ENCODE measurements at regions not wholly inside any gene's neighbourhood (a gene's known extent, or its start where the extent isn't known, plus 50 kb on each side); places are given as distances from the start of the nearest gene placed in this dataset.

DNA sequence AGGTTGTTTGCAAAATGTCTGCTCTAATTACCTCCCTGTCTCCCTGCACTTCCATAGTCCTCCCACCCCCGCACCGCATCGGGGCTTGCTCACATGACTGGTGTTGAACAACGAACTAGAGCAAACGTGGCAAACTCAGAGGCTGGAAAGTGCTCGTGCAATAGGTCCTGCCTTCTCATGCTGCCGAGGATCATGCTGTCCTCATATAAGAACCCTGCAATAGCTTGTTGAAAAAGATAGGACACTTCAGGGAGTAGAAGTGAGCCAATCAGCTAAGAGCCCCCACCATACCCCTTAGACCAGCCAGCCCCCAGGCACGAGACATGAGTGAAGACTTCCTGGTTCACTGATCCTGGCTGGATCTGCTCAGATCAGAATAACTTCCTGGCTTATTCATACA lies 219.2 kb downstream of the C6orf118 start:
- DNase-seq (ENCODE audit: low read depth): no peak

GRCh38 chr6:165086814-165087213 lies 222.6 kb downstream of the C6orf118 start:
- DNase-seq (ENCODE audit: low read depth): no peak

DNA sequence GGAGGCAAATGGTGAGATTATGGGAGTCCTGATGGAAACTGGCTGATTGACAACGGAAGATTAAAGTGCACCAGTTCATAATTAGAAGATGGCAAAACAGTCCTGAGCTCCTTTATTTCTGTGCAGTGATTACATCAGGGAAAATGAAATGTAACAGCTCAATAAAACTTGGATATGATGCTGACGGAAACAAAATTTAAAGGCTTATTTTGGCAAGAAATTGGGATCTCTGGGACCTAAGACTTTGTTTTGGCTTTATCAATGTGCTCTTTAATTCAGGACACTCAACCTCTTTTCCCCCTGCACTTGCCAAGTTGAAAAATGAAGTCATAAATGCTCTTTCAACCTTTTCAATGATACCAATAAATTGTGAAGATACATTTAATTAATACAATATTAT lies 226.8 kb downstream of the C6orf118 start:
- no peak for DNase-seq (ENCODE audit: low read depth)

DNA sequence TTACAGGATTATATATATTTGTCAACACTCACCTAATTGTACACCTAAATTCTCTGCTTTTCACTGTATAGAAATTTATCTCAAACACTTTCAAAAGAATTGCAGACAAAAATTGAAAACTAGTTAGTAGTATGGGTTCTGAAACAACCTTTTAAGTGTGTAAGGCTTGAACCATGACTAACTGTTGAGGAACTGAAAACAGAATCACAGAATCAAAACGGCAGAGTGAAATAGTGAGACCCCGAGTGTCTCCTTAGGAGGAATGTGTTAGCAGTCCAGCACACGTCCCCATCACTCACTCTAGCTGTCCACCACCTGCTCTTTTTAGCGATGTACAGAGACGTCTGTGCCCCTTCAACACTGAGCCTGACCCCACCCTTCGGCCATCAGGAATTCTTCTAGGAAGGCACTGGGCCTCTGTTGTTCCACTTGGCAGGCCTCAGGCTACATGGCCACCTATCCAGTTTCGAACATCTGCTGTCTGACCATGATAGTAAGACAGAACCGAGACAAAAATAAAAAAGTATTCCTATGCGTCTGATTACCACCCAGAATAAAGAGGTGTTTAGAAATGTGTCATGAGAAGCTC lies 227.4 kb downstream of the C6orf118 start:
- peak; percentile 86 for DNase-seq (ENCODE audit: low read depth)

DNA sequence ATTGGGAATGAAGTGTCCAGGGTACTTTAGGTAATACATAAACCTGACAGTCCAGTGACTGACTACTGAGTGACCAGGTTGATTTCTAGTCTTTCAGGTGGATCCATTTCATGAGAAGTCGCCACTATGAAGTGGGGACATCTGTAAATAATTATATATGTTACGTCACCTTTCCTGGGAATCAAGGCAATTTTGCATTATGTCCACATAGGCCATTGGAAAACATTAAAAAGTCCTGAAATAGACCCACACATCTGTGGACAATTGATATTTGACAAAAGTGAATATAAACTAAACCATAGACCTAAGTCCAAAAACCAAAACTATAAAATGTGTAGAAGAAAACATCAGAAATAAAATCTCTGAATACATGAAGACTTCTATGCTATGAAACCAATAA lies 231.5 kb downstream of the C6orf118 start:
- no peak for DNase-seq (ENCODE audit: low read depth)

- no peak for DNase-seq (ENCODE audit: low read depth)
These were observed 237.5 kb downstream of the C6orf118 start for GRCh38 chr6:165071906-165072305.

- DNase-seq (ENCODE audit: low read depth): peak; percentile 34
These were observed 248.7 kb downstream of the C6orf118 start for GRCh38 chr6:165060720-165061119.

DNA sequence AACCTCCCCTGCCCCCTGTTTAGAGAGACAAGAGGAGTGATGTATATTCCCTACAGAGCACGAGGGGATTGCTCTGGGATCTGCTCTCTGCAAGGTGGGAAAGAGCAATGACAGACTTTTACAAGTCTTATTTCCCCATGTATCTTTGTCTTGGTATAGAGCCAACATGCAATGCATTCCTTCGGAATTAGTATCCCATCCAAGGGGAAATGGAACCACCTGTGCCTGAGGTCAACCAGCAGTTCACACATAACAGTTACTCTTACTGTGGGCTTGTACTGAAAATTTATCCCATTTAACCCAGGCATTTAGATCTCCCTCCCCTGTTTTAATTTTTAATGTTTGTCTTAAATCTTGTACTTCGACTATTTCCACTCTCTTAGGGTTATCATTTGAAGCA lies 250.4 kb downstream of the C6orf118 start:
- DNase-seq (ENCODE audit: low read depth): peak; percentile 78

DNA sequence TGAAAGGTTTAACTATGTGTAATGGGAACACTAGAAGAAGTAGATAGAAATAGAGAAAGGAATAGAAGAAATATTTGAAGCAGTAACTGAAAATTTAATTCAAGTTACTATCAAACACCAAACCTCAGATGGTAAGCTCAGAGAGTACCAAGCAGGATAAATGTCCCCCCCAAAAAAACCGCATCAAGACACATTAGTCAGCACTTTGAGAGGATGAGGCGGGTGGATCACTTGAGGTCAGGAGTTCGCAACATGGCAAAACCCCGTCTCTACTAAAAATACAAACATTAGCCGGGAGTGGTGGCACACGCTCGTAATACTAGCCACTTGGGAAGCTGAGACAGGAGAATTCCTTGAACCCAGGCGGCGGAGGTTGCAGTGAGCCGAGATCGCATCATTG lies 253.1 kb downstream of the C6orf118 start:
- peak; percentile 28 for DNase-seq (ENCODE audit: low read depth)

- peak; percentile 78 for DNase-seq (ENCODE audit: low read depth)
These were observed 254.2 kb downstream of the C6orf118 start for GRCh38 chr6:165055231-165055630.

GRCh38 chr6:165052561-165053480 lies 256.6 kb downstream of the C6orf118 start:
- DNase-seq (ENCODE audit: low read depth): no peak

DNA sequence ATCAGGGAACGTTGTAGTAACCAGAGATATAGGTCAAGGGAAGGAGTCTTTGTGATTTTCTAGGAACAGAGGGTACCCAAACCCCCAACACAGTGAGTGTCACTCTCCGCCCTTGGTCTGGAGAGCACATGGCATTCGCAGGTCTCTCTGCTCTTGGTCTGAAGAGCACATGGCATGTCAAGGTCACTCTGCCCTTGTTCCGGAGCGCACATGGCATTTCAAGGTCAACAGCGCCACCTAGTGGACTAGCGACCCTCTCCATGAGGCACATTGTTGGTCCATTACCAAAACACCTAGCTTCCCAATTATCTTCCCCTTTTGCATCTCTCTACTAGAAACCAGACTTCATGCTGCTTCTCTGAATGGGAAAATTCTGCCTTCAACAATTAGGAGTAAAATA lies 260.0 kb downstream of the C6orf118 start:
- peak; percentile 22 for DNase-seq (ENCODE audit: low read depth)

- DNase-seq (ENCODE audit: low read depth): no peak
These were observed 261.5 kb downstream of the C6orf118 start for GRCh38 chr6:165047952-165048351.

- DNase-seq (ENCODE audit: low read depth): no peak
These were observed 263.8 kb downstream of the C6orf118 start for GRCh38 chr6:165045631-165046030.

DNA sequence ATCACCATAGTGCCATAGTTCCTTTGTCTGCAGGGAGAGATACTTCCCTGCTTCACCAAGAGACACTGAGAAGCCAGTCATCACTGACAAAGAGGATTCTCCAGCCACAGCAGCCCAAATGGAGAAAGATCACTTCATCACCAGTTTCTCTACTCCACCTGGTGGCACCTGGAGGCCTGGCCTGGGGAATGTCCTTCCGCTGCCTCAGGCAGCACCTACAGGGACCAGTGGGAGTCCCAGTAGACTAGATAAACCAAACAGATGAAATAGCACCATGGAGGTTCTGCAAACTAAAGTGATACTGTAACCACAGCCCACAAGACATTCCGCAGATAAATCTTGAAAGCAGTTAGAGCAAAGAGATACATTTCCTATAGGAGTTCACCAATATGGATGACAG lies 266.5 kb downstream of the C6orf118 start:
- DNase-seq (ENCODE audit: low read depth): no peak

GRCh38 chr6:165040440-165040839 lies 269.0 kb downstream of the C6orf118 start:
- no peak for DNase-seq (ENCODE audit: low read depth)

GRCh38 chr6:165034271-165034741 lies 275.1 kb downstream of the C6orf118 start:
- peak; percentile 60 for DNase-seq (ENCODE audit: low read depth)

- no peak for DNase-seq (ENCODE audit: low read depth)
These were observed 277.9 kb downstream of the C6orf118 start for GRCh38 chr6:165031502-165031901.

- no peak for DNase-seq (ENCODE audit: low read depth)
These were observed 284.4 kb downstream of the C6orf118 start for GRCh38 chr6:165025040-165025439.

GRCh38 chr6:165019681-165020080 lies 289.7 kb downstream of the C6orf118 start:
- DNase-seq (ENCODE audit: low read depth): no peak

GRCh38 chr6:165015676-165016075 lies 293.7 kb downstream of the C6orf118 start:
- no peak for DNase-seq (ENCODE audit: low read depth)

GRCh38 chr6:165013701-165014100 lies 295.7 kb downstream of the C6orf118 start:
- DNase-seq (ENCODE audit: low read depth): no peak

DNA sequence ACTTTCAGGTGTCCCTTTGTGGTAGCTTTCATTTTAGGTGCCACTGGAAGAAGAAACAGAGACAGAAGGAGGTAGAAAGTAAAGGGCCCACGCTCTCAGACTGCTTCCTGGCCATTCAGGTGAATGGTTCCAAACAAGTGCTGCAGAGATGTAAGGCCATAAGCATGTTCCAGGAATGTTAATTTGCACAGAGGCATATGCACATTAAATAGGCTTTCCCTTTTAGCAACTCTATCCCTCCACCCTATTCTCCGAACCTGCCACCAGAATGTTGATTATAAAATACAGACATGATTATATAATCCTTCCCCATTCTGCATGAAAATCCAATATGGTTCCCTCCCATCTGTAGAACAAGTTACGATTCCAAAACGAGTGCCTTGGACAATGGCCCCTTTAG lies 297.2 kb downstream of the C6orf118 start:
- no peak for DNase-seq (ENCODE audit: low read depth)
